Ovary (tissue), 3 donors: ENCODE measurements at regions not wholly inside any gene's neighbourhood (a gene's known extent, or its start where the extent isn't known, plus 50 kb on each side); places are given as distances from the start of the nearest gene placed in this dataset.

Experiments used
- CTCF ChIP-seq, 3 donors: fragments of 450-650 bp in 2 of 3; fragments of 200-600 bp in 1 of 3; IDR thresholded peaks; one replicate each; pipeline versions ENCODE4 v1.5.1 to v1.8.0; 2016 to 2022; ENCODE audit warnings: antibody characterized with exemption in 3 of 3, mild to moderate bottlenecking in 1 of 3
- EP300 ChIP-seq: sonication (generic); formaldehyde crosslinking; IDR thresholded peaks from one replicate; pipeline ENCODE4 v1.6.1; 2017; ENCODE audit warnings: antibody characterized with exemption
- POLR2A ChIP-seq: fragments of 450-650 bp; IDR thresholded peaks from one replicate; pipeline ENCODE4 v1.6.1; 2017; ENCODE audit warnings: antibody characterized with exemption, mild to moderate bottlenecking, moderate library complexity
- donor health status: DM: no; HTN: no; CAD: no.

- TF ChIP-seq EP300 (no peak), POLR2A (no peak), CTCF (IDR thresholded peaks at IDR 0.05) (no peak)
Observed at GRCh38 chr15:62797171-62797570, 245.4 kb upstream of the TPM1 start.
